Mesodermal cell (in vitro differentiated cells): ENCODE measurements at regions not wholly inside any gene's neighbourhood (a gene's known extent, or its start where the extent isn't known, plus 50 kb on each side); places are given as distances from the start of the nearest gene placed in this dataset.
"Not testable (repeated sequence)": the region's sequence is repeated elsewhere in the genome, so short reads cannot be mapped to it uniquely, and the experiment has no call there.

Experiments used
- H3K27ac ChIP-seq: 2 replicates; pipeline ENCODE4 v1.7.0; 2013; ENCODE audit warnings: mild to moderate bottlenecking, low read depth, low read length, moderate library complexity; ENCODE audit not compliant: severe bottlenecking
- H3K36me3 ChIP-seq: 2 replicates; pipeline ENCODE4 v1.7.1; 2013; ENCODE audit warnings: mild to moderate bottlenecking, low read length, moderate library complexity; ENCODE audit not compliant: control insufficient read depth, insufficient read depth
- H3K4me1 ChIP-seq: one replicate; pipeline ENCODE4 v1.7.1; 2013; ENCODE audit warnings: mild to moderate bottlenecking, low read length; ENCODE audit not compliant: insufficient read depth, control insufficient read depth, poor library complexity, severe bottlenecking
- H3K4me3 ChIP-seq: 2 replicates; pipeline ENCODE4 v1.7.0; 2013; ENCODE audit warnings: low read length, control low read depth, mild to moderate bottlenecking; ENCODE audit not compliant: insufficient read depth, poor library complexity, severe bottlenecking; ENCODE audit errors: extremely low read depth
- H3K9me3 ChIP-seq: 2 replicates; pipeline ENCODE4 v1.7.1; 2013; ENCODE audit warnings: mild to moderate bottlenecking, low read length, moderate library complexity; ENCODE audit not compliant: control insufficient read depth
- WGBS, 2 experiments: methylation state at CpG; one replicate each; pipeline ENCODE4 v1.1.5; 2013; ENCODE audit warnings: missing lambda C conversion rate in 2 of 2; ENCODE audit not compliant: insufficient coverage in 2 of 2; 5-methylcytosine and 5-hydroxymethylcytosine counted together

DNA sequence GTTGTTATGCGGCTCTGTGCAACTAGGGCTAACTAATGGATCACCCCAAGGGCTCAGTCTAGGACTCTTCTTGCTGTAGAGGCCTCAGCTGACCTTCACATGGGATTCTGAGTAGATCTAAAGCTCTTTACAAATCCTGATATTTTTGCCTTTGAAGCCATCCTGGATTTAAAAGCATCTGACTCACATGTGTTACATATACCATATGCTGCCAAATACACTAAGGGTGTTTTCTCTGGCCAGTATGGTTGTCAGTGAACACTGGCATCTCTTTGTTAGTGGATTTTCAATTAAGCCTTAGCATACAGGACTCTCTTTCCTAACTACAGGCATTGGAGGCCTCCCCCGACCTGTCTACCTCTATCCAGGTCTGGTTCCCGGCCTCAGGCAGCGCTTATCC lies 992.8 kb upstream of the FANCL start:
- H3K4me1 ChIP-seq, result peaks cover 3% of the 10 kb centered on the region
- no peaks in the 10 kb centered on the region for H3K36me3 ChIP-seq
- H3K27ac ChIP-seq, result no peak overlapping the region
- H3K9me3 ChIP-seq, result no peaks in the 10 kb centered on the region
- no peak overlapping the region for H3K4me3 ChIP-seq
- 82 to 100% methylated on average over 2 to 4 of the region's 4 CpGs for WGBS, 2 experiments

DNA sequence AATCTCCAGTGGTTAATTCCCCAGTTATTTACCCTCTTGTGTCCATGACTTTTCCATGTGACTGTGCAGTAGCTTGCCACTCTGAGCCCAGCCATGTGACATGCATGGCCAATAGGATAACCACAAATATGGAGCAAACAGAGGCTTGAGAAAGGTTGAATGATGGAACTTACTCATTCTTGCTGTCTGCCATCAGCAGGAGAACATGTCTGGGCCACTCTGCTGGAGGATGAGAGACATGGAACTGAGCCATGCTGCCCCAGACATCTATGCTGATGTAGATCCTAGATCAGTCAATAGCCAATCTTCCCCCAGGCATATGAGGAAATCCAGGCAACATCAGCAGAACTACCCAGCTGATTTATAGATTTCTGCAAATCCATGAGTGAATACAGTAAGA lies 992.3 kb upstream of the FANCL start:
- Histone ChIP-seq H3K36me3 (no peaks in the 10 kb centered on the region), H3K9me3 (no peaks in the 10 kb centered on the region), H3K27ac (no peak overlapping the region), H3K4me1 (peaks cover 3% of the 10 kb centered on the region), H3K4me3 (no peak overlapping the region)

DNA sequence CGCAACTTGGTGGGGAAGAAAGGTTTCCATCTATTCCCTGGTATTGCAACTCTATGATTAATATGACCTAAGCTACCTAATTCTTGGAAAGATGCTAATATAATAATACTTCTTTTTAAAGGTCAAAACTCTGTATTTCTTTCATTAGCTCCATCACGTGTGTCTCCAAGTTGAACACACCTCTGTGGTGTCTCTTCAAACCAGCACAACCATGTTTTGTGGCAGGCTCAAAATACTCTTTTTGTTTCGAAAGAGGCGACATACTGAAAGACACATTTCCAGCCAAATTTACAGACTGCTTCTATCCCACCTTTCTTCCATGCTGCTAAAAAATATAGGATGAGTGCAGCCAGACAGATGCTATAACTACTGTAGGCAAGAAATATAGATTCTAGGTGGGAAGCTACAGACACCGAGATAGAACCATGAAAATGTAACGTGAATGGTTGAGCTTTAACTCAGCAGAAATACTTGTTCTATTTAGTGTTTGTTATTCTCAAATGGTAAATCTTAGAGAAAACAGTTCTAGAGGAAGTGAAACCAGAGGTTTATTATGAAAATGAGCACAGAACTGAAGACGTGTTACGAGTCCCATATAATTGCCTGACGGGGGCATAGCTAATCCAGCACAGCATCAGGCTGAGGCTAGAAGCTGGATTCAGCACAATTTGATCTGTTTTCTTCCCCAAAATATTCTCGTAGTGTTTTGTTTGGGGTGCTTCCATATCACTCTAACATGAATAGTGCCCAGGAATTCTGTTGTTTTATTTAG lies 991.5 kb upstream of the FANCL start:
- no peaks in the 10 kb centered on the region for H3K9me3 ChIP-seq
- 89 to 94% methylated on average over 6 of the region's 10 CpGs for WGBS, 2 experiments
- peaks cover 3% of the 10 kb centered on the region for H3K4me1 ChIP-seq
- no peaks in the 10 kb centered on the region for H3K36me3 ChIP-seq
- no peak overlapping the region for H3K4me3 ChIP-seq
- no peak overlapping the region for H3K27ac ChIP-seq

DNA sequence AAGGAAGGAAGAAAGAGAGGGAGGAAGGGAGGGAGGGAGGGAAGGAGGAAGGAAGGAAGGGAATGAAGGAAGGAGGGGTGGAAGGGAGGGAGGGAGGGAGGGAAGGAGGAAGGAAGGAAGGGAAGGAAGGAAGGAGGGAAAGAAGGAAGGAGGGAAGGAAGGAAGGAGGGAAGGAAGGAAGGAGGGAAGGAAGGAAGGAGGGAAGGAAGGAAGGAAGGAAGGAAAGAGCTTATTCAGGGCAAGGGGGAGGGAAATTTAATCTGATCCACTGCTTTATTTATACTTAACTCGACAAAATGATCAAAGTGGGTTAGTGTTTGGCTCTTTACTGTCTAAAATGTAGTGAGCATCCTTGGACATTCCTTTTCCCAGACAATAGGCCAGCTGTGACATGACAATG lies 985.2 kb upstream of the FANCL start:
- not testable (repeated sequence) for H3K9me3 ChIP-seq, H3K4me3 ChIP-seq, H3K36me3 ChIP-seq, H3K4me1 ChIP-seq, H3K27ac ChIP-seq
- no CpG with 5 or more reads among the region's 1 CpG for WGBS, 2 experiments

DNA sequence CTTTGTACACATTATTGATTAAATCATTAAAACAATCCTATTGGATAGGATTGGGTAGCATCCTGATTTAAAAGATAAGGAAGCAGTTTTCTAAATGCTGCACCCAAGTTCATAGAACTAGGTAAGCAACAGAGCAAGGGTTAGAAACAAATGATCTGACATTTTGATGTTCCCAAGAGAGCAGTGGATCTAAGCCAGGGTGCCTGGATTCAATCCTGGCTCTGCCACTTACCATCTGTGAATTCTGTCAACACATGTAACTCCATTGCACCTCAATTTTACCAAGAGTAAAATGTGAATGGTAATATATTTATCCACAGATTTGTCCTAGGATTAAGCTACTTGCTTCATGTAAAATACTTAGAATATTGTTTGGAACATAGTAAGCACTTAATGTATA lies 982.6 kb upstream of the FANCL start:
- Histone ChIP-seq H3K4me3 (no peak overlapping the region), H3K36me3 (no peaks in the 10 kb centered on the region), H3K9me3 (no peaks in the 10 kb centered on the region), H3K27ac (no peak overlapping the region), H3K4me1 (no peaks in the 10 kb centered on the region)

DNA sequence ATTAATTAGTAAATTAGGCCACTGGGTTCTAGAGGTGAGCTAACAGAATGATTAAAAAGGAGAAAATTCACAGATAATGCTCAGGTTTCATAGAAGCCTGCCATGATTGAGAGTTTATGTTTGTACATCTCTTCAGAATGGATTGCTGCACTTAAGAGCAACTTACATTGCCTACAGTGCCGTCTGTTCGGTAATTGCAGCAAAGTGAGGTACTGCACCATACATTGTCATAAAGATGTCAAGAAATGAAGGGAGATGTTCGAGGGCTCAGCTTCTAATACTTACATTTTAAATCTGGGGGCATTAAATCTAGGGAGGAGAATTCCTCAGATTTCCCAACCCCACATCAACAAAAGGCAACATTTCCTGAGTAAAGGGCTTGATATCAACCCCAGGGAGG lies 976.2 kb upstream of the FANCL start:
- Histone ChIP-seq H3K9me3 (no peaks in the 10 kb centered on the region), H3K36me3 (no peaks in the 10 kb centered on the region), H3K4me3 (no peak overlapping the region), H3K4me1 (no peaks in the 10 kb centered on the region), H3K27ac (no peak overlapping the region)
- WGBS, 2 experiments, result no CpG with 5 or more reads among the region's 3 CpGs

DNA sequence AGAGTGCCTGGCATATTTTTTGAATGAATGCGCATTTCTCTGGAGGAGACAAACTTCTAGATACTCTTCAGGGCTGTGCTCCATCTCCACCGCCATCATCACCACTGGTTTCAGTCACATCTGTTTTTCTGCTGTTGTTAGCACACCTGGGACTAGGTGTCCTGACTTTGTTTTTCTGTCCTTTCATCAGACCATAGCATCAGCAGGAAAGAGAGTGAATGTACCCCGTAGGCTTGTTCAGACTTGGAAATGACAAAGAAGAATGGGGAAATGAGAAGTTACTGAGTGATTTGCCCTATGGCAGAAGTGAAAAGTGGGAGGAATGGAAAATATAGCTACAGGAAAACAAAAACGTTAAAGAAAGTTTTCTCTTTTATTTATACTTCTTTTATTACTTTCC lies 965.2 kb upstream of the FANCL start:
- no peaks in the 10 kb centered on the region for H3K4me1 ChIP-seq
- no peaks in the 10 kb centered on the region for H3K9me3 ChIP-seq
- H3K36me3 ChIP-seq, result no peaks in the 10 kb centered on the region
- no peak overlapping the region for H3K27ac ChIP-seq
- no peak overlapping the region for H3K4me3 ChIP-seq
- 83 to 87% methylated on average over 2 to 3 of the region's 4 CpGs for WGBS, 2 experiments

DNA sequence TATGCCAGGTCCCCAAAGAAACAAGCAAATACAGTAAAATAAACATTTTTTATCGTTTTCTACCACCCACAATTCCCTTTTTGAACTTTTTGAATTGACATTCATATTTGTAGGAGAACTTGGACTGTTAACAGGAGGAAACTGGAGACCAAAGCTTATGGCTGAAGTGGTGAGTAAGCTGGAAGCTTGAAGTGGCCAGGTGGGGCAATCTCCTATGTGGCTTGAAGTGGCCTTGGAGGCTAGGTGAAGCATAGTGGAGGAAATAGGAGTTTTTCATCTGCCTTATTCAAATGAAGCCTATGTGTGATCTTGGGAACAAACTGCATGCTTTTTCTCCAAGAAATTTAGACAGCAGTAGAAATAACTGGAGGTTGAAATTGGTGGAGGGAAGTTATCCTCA lies 962.9 kb upstream of the FANCL start:
- H3K27ac ChIP-seq, result no peak overlapping the region
- no peak overlapping the region for H3K4me3 ChIP-seq
- H3K36me3 ChIP-seq, result no peaks in the 10 kb centered on the region
- WGBS, 2 experiments, result no CpG with 5 or more reads among the region's 1 CpG
- peaks cover 3% of the 10 kb centered on the region for H3K9me3 ChIP-seq
- no peaks in the 10 kb centered on the region for H3K4me1 ChIP-seq

DNA sequence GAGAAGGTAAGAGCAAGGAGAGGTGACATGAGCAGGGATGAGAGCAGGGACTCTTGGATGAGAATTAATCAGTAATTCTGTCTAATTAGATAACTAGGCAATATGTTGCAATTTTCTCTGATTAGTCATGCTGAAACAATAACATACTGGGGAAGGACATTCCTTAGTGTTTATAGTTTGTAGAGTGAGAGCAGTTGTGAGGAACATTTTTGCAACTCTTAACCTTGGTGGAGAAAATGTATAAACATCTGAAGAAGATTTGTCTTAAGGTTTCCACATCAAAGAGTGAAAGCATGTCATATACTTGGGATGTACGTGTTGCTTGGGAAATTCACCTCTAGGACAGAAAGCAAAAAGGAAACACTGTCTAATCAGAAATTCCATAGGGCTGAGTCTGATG lies 955.4 kb upstream of the FANCL start:
- Histone ChIP-seq H3K4me3 (no peak overlapping the region), H3K36me3 (no peaks in the 10 kb centered on the region), H3K9me3 (peaks cover 5% of the 10 kb centered on the region), H3K4me1 (peaks cover 10% of the 10 kb centered on the region), H3K27ac (no peak overlapping the region)
- WGBS, 2 experiments, result 100% methylated on average over 1 of the region's 1 CpG; no CpG with 5 or more reads in 1 of the 2 experiments

DNA sequence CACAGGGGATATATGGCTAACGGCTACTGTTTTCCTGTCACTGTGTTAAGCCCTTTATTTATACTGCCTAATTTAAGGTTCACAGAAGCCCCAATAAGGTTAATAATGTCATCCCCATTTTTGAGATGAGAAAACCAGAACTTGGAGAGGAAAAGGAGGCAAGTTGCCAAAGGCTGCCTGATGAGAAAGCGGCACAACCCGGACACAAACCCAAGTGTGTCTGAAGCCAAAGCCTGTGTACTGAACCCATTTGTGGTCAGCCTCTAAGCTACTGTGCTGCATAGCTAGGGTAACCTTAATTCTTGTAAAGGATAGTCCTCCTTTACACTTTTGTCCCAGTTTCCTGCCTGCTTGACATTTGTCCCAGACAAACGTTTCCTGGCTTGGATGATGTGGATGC lies 954.7 kb upstream of the FANCL start:
- WGBS, 2 experiments, result 100% methylated on average over 1 to 3 of the region's 4 CpGs
- H3K27ac ChIP-seq, result no peak overlapping the region
- no peak overlapping the region for H3K4me3 ChIP-seq
- H3K9me3 ChIP-seq, result peaks cover 5% of the 10 kb centered on the region
- peaks cover 10% of the 10 kb centered on the region for H3K4me1 ChIP-seq
- H3K36me3 ChIP-seq, result no peaks in the 10 kb centered on the region

DNA sequence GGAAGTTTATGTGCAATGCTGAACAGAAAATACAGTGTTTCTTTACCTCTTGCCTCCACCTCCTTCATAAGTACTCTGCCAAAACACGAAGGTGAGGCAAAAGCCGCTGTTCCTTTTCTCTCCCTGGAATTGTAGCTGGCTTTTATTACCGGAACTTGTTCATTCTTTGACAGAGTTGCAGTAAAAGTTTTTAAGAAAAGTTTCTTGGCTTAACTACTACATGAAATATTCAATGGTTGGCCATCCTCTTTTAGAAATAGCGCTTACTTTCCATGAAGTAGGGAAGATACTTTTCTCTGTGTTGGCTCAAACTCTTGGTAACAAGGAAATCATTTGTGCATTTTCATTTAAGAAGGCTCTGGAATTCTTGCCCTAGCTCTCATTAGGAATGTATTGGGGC lies 950.7 kb upstream of the FANCL start:
- peaks cover 10% of the 10 kb centered on the region for H3K4me1 ChIP-seq
- 100% methylated on average over 2 of the region's 4 CpGs; no CpG with 5 or more reads in 1 of the 2 experiments for WGBS, 2 experiments
- H3K27ac ChIP-seq, result no peak overlapping the region
- H3K4me3 ChIP-seq, result no peak overlapping the region
- H3K9me3 ChIP-seq, result no peaks in the 10 kb centered on the region
- H3K36me3 ChIP-seq, result no peaks in the 10 kb centered on the region
